GM23338 (cell line): ENCODE measurements at regions not wholly inside any gene's neighbourhood (a gene's known extent, or its start where the extent isn't known, plus 50 kb on each side); places are given as distances from the start of the nearest gene placed in this dataset.

Experiments used
- ATAC-seq: fragments of 200-7000 bp; cut with Tn5 transposase; 3 replicates; pipeline ENCODE4 v1.9.1; 2020
- DNase-seq: peaks from one replicate; pipeline ENCODE4 v3.0.0-alpha.2; 2015; ENCODE audit warnings: low spot score
- H2AFZ ChIP-seq: fragments of 200-600 bp; sonication (generic); 2 replicates; pipeline ENCODE4 v1.8.0; 2016; ENCODE audit warnings: antibody characterized with exemption, mild to moderate bottlenecking, moderate library complexity
- H3F3A ChIP-seq: fragments of 200-600 bp; sonication (generic); replicated peaks from 2 replicates; pipeline ENCODE4 v1.8.0; 2017; ENCODE audit warnings: antibody characterized with exemption, mixed run types, low read depth
- H3K27ac ChIP-seq: fragments of 200-600 bp; sonication (generic); 2 replicates; pipeline ENCODE4 v1.6.1; 2016; ENCODE audit warnings: low read depth
- H3K27me3 ChIP-seq: fragments of 200-600 bp; sonication (generic); 2 replicates; pipeline ENCODE4 v1.8.0; 2016; ENCODE audit warnings: mild to moderate bottlenecking, mixed run types, moderate library complexity; ENCODE audit not compliant: insufficient read depth
- H3K36me3 ChIP-seq: fragments of 200-600 bp; sonication (generic); 2 replicates; pipeline ENCODE4 v1.8.0; 2016; ENCODE audit warnings: mild to moderate bottlenecking; ENCODE audit not compliant: insufficient read depth
- H3K4me1 ChIP-seq: fragments of 200-600 bp; sonication (generic); 2 replicates; pipeline ENCODE4 v1.8.0; 2016; ENCODE audit warnings: mild to moderate bottlenecking, moderate library complexity; ENCODE audit not compliant: insufficient read depth
- H3K4me2 ChIP-seq: fragments of 200-600 bp; sonication (generic); 2 replicates; pipeline ENCODE4 v1.7.1; 2017; ENCODE audit warnings: mixed run types
- H3K4me3 ChIP-seq: fragments of 200-600 bp; sonication (generic); 2 replicates; pipeline ENCODE4 v1.6.1; 2016; ENCODE audit warnings: mixed run types
- H3K79me2 ChIP-seq: fragments of 200-600 bp; sonication (generic); replicated peaks from 2 replicates; pipeline ENCODE4 v1.8.0; 2017; ENCODE audit warnings: mild to moderate bottlenecking; ENCODE audit not compliant: insufficient read depth
- H3K9me2 ChIP-seq: fragments of 200-600 bp; sonication (generic); 2 replicates; pipeline ENCODE4 v1.8.0; 2017; ENCODE audit not compliant: insufficient read depth
- H4K20me1 ChIP-seq: fragments of 200-600 bp; sonication (generic); replicated peaks from 2 replicates; pipeline ENCODE4 v1.8.0; 2017; ENCODE audit warnings: mild to moderate bottlenecking; ENCODE audit not compliant: insufficient read depth
- H3K27ac Mint-ChIP-seq: 2 replicates; pipeline ENCODE4 v1.8.0; 2020; ENCODE audit warnings: inconsistent platforms, mild to moderate bottlenecking, moderate library complexity, mixed read lengths
- H3K27me3 Mint-ChIP-seq: 3 replicates; pipeline ENCODE4 v1.8.0; 2022; ENCODE audit warnings: low read depth, mild to moderate bottlenecking, moderate library complexity, mixed read lengths, inconsistent platforms; ENCODE audit not compliant: insufficient read depth, poor library complexity
- H3K36me3 Mint-ChIP-seq: 3 replicates; pipeline ENCODE4 v1.8.0; 2021; ENCODE audit warnings: low read depth, mild to moderate bottlenecking, inconsistent platforms, moderate library complexity, mixed read lengths
- H3K4me1 Mint-ChIP-seq: 3 replicates; pipeline ENCODE4 v1.8.0; 2020; ENCODE audit warnings: mild to moderate bottlenecking, inconsistent platforms, mixed read lengths
- H3K4me3 Mint-ChIP-seq: 3 replicates; pipeline ENCODE4 v1.8.0; 2021; ENCODE audit warnings: moderate library complexity, mild to moderate bottlenecking, inconsistent platforms, mixed read lengths
- H3K9me3 Mint-ChIP-seq: 3 replicates; pipeline ENCODE4 v1.8.0; 2020; ENCODE audit warnings: moderate library complexity, mild to moderate bottlenecking, inconsistent platforms, mixed read lengths
- CREB1 ChIP-seq: fragments of 250-450 bp; sonication (Bioruptor Pico); IDR thresholded peaks from 2 replicates; pipeline ENCODE4 v1.5.0; 2020; ENCODE audit warnings: low read depth, mild to moderate bottlenecking, moderate library complexity
- ETS1 ChIP-seq: IDR thresholded peaks from 2 replicates; pipeline ENCODE4 v1.6.1; 2016; ENCODE audit warnings: antibody characterized with exemption
- EZH2phosphoT487 ChIP-seq: fragments of 200-600 bp; sonication (generic); IDR thresholded peaks from one replicate; pipeline ENCODE4 v1.8.1; 2018; ENCODE audit warnings: antibody characterized with exemption; ENCODE audit not compliant: unreplicated experiment
- POLR2AphosphoS5 ChIP-seq: IDR thresholded peaks from 2 replicates; pipeline ENCODE4 v1.6.1; 2016; ENCODE audit warnings: antibody characterized with exemption, low read depth
- ZNF114 ChIP-seq: fragments of 250-450 bp; sonication (Bioruptor Pico); IDR thresholded peaks from 2 replicates; pipeline ENCODE4 v1.5.0; 2020; ENCODE audit warnings: mild to moderate bottlenecking, moderate library complexity
- ZNF331 ChIP-seq: fragments of 250-450 bp; sonication (Bioruptor Pico); IDR thresholded peaks from 2 replicates; pipeline ENCODE4 v1.5.0; 2020; ENCODE audit warnings: low read depth, mild to moderate bottlenecking, moderate library complexity
- ZNF462 ChIP-seq: fragments of 250-450 bp; sonication (Bioruptor Pico); IDR thresholded peaks from 2 replicates; pipeline ENCODE4 v1.5.0; 2020; ENCODE audit warnings: mild to moderate bottlenecking, moderate library complexity

- DNase-seq = no peak
- no peaks in the 10 kb centered on the region for H3K4me1 Mint-ChIP-seq
- Histone ChIP-seq H3K4me3 (no peak overlapping the region), H4K20me1 (no peaks in the 10 kb centered on the region; the same call in 1 of the 2 replicates), H3K4me1 (no peaks in the 10 kb centered on the region), H3K27me3 (no peaks in the 10 kb centered on the region), H3K36me3 (no peaks in the 10 kb centered on the region), H2AFZ (no peak overlapping the region), H3K27ac (no peak overlapping the region), H3K9me2 (no peaks in the 10 kb centered on the region), H3K79me2 (no peaks in the 10 kb centered on the region), H3K4me2 (no peak overlapping the region), H3F3A (no peaks in the 10 kb centered on the region)
- no peak overlapping the region for H3K27ac Mint-ChIP-seq
- no peak for TF ChIP-seq POLR2AphosphoS5
- TF ChIP-seq ZNF114 = no peak
- TF ChIP-seq ETS1 = no peak
- no peaks in the 10 kb centered on the region for H3K27me3 Mint-ChIP-seq
- H3K36me3 Mint-ChIP-seq = no peaks in the 10 kb centered on the region; the same call in 2 of the 3 replicates
- H3K4me3 Mint-ChIP-seq = no peak overlapping the region
- ATAC-seq = no peak
- H3K9me3 Mint-ChIP-seq = no peaks in the 10 kb centered on the region
Observed at GRCh38 chr11:34806875-34807274, 109.3 kb downstream of the APIP start.

- H3K4me2 ChIP-seq = no peak overlapping the region
- Mint-ChIP-seq H3K27me3 (no peaks in the 10 kb centered on the region), H3K36me3 (no peaks in the 10 kb centered on the region; the same call in 2 of the 3 replicates), H3K9me3 (no peaks in the 10 kb centered on the region), H3K4me3 (no peak overlapping the region), H3K27ac (no peak overlapping the region), H3K4me1 (no peaks in the 10 kb centered on the region)
- no peak overlapping the region for H2AFZ ChIP-seq
- no peak for ATAC-seq
- H3F3A ChIP-seq = no peaks in the 10 kb centered on the region
- no peaks in the 10 kb centered on the region for H3K9me2 ChIP-seq
- H4K20me1 ChIP-seq = no peaks in the 10 kb centered on the region; the same call in 1 of the 2 replicates
- H3K27ac ChIP-seq = no peak overlapping the region
- H3K4me1 ChIP-seq = no peaks in the 10 kb centered on the region
- no peaks in the 10 kb centered on the region for H3K36me3 ChIP-seq
- TF ChIP-seq ZNF331 (CRISPR knock-in tag) (no peak), POLR2AphosphoS5 (no peak), EZH2phosphoT487 (no peak), CREB1 (CRISPR knock-in tag) (no peak), ZNF462 (no peak), ETS1 (no peak)
- no peak for DNase-seq
- no peaks in the 10 kb centered on the region for H3K27me3 ChIP-seq
- H3K4me3 ChIP-seq = no peak overlapping the region
- H3K79me2 ChIP-seq = no peaks in the 10 kb centered on the region
Observed at GRCh38 chr11:34805937-34806336, 110.2 kb downstream of the APIP start.
